HG02981 (cell line): ENCODE measurements at regions not wholly inside any gene's neighbourhood (a gene's known extent, or its start where the extent isn't known, plus 50 kb on each side); places are given as distances from the start of the nearest gene placed in this dataset.

ENCODE experiments used
- ATAC-seq: cut with Tn5 transposase; IDR thresholded peaks from one replicate; pipeline ENCODE4 v1.9.1; 2021; ENCODE audit warnings: mild to moderate bottlenecking, moderate library complexity; ENCODE audit not compliant: unreplicated experiment

DNA sequence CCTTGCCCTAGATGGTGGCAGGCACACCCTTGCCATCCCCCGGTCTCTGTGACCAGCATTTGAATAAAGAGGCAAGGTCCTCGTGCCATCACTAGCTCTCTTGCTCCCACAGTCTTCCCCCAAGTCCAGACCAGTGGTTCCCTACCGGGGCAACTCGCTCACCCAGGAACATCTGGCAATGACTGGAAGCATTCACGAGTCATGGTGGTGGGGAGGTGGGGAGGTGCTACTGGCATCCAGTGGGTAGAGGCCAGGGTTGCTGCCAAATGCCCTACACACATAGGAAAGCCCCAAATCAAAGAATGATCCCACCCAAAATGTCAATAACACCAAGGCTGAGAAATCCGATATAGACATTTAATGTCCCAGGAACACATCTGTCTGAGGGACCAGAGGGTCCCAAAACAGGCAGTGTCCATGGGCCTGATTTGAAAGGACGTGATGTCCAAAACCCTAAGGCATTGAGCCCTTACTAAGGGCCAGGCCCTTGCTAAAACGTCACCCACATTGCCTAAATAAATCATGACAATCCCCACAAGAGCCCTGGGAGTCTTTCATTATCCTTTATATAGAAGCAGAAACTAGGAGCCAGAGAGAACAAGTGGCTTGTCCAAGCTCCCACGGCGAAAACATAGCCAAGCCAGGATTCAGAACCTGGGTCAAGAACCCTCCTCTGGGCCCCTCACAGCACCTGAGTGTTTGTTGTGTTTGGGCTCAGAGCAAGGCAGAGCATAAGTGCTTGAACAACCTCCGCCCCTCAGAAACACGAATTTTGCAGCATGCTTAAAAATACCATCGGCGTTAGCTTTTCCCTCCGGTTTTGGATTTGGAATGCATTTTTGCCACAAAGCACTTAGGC, 119.3 kb upstream of the WWC1 start:
- ATAC-seq, result no peak

DNA sequence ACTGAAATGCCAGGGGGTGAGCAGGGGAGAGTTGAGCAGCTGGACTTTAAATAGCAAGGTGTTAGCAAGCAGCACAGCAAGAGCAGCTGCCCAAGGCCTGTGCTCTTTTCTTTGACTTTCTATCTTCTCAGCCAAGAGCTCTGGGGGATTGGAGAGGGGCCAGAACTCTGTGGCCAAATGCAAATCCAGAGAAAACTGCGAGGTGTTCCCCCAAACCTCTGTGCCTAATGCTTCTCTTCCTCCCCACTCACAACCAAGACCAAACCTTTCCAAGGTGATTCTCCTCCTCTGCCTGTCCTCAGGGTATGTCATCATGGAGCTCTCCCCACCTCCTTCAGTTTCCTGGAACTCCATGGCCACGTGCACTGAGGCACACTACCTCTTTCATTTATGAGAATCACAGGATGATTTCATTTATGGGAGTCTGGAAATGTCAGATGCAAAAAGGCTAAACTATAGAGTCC, 118.7 kb upstream of the WWC1 start:
- ATAC-seq, result no peak

DNA sequence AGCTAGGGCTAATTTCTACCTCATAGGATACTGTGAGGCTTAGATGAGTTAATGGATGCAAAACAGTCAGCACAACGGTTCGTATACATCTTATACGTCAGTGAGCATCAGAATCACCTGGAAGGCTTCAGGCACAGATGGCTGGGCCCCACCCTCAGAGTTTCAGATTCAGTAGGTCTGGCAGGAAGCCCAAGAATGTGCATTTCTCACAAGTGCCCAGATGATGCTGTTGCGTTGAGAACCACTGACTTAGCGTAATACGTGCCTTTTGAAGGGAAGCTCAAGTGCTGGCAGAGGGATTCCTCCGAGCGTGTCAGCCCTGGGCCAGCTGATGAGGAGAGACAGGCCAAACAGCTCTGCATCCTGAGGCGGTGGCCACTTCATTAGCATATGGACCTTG, 117.1 kb upstream of the WWC1 start:
- ATAC-seq, result peak; percentile 55

DNA sequence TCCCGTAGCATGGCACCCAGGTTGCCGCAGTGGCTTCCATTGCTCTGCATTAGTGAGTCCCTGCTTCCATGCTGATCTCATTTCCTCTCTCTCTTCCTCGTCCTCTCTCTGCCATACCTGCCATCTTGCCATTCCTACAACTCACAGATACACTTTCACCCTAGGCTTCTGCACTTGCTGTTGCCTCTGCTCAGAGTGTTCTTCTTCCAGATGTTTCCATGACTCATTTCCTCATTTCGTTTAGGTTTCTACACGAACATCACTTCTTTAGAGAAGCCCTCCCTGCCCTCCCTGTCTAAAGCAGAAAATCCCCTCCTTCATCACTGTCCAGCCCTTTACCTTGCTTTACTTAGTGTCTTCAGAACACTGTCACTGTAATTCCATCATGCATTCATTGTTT, 115.2 kb upstream of the WWC1 start:
- no peak for ATAC-seq

DNA sequence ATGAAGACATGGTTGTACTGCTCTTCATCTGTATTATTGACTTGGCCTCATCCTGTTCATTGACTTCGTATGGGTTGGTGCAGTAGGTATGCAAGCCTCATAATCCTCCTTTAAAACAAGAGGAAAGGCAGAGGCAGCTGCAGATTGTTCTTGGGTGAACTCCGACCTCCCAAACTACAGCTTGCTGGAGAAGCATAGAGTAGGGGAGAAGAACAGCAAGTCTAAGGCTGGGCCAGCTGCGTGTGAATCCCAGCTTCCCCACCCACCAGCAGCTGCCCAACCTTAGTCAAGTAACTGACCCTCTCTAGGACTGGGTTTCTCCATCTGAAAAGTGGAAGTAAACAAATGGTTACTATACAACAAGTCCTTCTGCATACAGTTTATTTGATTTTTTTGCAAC, 114.5 kb upstream of the WWC1 start:
- no peak for ATAC-seq

DNA sequence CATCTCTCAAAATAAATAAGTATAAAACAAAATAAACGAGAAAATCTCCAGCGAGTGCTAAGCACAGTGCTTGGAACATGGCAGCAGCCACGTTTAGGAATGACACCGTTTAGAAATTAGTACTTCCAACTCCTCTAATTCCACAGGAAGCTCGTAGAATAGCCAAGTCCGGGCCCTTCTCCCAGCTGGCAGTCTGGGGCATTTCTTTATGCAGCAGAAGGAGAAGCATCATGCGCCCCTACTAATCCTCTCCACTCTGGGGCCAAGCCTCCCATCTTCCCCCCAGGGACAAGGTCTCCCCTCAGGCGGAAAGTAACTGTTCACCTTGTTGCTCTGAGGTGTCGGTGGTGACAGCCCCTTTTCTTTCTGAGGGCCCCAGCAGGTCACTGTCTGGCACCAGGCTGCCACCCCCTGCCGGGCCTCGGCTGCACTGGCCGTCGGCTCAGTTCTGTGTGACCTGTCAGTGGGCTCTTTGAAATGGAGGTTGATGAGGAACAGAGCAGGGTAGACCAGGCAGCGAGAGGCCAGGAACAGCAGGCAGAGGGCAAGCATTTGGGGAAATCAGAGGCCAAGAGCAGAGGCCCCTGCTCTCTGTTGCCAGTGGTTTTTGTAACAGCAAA, 113.5 kb upstream of the WWC1 start:
- ATAC-seq, result no peak

DNA sequence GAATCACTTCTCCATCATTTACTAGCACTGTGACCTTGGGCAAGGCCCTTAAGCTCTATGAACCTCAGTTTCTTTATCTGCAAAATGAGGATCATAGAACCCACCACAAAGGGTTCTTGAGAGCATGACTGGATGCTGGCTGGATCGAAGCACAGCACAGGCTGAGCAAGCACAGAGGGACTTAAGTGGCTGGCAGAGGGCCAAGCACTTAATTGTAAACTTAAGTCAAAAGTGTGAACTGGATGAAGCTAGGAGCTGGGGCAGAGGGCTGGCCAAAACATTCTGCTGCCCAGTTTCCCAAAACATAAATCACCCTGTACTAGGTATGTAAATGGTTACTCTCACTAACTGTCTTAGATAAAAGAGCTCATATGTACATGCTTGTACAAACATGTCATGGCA, 112.3 kb upstream of the WWC1 start:
- ATAC-seq, result no peak

DNA sequence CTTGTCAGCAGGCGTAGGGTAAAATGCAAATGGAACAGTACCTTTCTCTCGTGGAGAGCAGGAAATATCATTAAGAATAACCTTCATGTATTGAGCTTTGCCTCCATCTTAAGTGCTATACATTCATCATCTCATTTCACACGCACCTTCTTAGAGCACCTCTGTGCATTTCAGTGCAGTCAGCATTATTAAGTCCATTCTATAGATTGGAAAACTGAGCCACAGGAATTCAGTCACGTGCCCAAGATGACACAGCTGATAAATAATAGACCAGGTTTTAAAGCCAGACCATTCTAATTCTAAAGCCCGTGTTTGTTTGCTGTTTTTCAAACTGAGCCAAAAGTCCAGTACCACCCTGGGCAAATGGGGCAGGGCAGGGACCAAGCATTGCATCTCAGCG, 109.2 kb upstream of the WWC1 start:
- ATAC-seq, result no peak

DNA sequence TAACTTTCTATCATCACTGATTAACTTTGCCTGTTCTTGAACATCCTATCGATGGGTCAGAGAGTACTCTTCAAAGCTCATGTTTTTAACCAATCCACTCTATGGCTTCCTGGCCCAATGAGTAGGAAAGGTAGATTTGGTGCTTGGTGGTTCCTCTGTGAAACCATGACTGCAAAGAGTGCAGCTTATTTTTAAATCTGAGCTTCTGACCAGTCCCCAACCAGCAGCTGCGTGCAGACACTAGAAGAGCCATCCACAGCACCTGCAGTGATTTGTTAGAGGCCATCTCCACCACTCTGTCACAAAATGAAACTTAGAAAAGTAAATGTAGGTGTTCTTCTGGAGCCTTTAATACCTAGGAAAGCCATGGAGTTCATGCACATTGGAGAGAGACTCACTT, 107.3 kb upstream of the WWC1 start:
- ATAC-seq, result no peak

DNA sequence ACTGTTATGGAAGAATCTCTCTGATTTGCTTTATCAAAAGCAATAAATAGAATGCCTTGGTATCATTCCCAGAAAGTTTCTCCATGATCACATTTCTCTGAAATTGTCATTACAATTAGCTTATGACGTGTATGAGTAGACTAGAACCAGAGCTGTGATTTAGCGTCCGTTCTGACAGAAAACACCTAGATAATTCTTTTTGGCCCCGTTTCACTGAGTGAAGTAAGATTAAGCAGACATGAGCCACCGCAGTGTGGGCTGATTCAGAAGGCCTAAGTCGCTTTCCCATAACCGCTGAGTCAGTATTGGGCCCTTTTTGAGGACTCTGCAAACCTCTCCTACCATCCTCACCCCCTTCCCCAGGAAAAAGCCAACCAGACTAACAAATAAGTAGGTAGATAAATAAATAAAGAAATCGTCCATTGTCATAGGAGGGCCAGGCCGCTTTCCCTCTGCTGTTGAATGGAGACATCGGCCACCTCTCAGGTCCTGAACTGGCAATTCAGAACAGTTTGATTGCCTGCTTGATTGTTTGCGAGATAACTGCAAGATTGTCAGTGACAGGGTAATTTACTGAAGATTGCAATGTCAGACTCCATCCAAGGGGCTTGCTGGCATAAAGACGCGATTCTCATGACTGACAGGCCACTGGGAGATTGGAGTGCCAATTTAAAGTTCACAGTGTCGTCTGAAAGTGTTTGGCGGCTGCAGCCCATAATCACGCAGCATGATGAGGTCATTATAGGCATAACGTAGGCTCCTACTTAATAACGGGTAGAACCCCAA, 105.0 kb upstream of the WWC1 start:
- no peak for ATAC-seq

DNA sequence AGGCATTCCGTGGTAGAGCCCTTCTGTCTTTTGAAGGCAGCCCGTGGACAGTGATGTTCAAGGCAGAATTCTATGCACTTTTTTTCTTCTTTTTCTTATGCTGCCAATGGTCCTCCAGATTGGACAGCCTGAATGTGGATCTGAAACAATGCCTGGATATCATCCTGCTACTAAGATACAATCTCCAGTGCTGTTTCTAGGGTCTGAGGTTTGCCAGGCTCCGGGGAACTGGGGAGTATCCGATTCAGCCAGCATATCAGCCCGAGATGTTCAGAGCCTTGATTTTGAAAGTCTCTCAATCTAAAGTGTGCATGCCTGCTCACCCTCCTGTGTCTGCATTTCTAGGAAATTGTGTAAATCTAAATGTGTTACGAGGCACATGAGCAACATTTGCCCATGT, 103.8 kb upstream of the WWC1 start:
- no peak for ATAC-seq

DNA sequence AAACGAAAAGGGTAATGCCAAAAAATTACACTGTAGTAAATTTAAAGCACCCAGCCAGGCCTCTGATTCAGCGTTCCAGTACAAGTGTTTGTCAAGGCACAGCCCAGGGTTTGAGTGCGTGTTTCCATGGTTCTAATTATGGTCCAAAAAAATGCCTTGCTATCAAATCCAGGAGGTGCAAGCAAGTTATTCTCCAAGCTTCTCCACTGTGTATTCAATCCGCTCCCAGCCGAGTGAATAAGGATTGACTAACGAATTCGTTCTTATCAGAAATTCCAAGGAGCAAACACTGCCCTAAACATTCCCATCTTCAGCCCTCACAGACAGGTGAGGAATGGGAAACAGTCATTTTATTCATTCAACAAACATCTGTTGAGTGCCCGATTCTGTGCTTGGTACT, 103.3 kb upstream of the WWC1 start:
- ATAC-seq, result no peak

DNA sequence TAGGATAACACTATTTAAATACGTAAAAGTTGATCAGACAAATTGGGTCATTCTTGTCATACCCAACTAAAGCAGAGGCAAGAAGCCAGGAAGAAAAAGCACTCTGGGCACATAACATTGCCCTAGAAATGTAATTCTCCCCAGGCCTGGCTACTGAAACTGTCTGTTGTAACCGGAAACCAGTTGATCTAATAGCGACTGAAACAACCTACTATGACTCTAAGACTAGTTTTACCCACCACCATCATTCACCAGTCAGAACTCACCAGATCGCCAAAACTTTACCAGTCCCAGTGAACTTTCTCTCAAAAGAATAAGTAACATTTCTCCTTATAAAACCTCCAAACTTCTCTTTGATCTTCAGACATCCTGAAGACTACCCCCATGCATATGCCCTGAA, 99.3 kb upstream of the WWC1 start:
- no peak for ATAC-seq

DNA sequence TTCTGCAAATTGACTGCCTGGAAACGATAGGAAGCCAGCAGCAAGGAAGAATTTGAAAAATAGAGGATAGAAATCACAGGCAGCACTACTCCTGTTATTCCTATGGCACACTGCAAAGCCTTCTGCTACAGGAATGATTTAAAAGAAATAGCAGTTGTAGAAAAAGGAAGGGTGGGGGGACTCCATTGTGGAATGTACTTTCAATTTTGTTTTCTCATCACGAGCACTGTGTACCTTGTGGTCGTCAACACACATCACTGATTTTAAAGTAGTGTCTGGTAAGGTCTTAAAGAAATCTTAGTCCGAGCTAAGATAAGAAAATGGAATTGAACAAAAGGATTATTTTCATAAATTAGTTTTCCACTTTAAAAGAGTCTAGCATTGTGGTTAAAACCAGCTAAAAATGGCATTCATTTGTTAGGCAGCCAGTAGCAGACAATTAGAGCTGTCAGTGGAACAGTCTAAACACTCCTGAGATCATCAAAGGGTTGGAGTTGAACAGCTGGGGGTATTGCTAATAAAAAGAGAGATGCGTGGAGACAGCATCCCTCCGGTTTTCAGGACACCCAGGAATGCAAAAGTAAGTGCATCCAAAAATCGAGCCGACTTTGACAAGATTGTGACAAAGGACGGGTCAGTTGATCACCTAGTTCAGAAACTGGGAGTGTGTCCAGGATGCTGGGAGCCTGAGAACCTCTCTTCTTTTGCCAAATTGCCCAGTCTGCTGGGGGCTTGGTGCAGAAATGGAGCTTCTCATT, 97.8 kb upstream of the WWC1 start:
- no peak for ATAC-seq

DNA sequence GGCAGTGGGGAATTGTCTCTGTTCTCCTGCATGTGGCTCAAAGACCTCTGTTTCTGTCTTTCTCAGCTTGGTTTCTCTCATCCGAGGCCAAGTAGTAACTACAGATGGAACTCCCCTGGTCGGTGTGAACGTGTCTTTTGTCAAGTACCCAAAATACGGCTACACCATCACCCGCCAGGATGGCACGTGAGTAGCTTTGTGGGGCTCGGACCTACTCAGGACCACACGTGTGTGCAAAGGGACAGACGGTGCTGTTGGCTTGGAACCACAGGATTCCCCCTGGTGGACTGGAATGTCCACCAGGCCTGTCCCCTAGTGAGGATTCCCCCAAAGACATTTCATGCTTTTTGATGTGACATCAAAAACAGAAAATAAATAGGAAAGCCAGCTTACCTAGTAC, 96.3 kb upstream of the WWC1 start:
- no peak for ATAC-seq

DNA sequence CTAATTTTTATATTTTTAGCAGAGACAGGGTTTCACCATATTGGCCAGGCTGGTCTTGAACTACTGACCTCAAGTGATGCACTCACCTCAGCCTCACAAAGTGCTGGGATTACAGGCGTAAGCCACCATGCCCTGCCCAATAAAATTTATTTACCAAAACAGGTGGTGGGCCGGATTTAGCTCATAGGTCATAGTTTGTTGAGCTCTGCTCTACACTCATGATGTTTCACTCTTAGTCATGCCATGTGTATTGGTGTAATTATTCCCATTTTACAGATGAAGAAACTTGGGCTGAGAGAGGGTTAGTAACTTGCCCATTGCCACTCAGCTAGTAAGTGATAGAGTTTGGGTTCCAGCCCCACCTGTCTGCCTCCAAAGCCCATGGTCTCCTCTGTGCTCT, 93.1 kb upstream of the WWC1 start:
- ATAC-seq, result no peak

DNA sequence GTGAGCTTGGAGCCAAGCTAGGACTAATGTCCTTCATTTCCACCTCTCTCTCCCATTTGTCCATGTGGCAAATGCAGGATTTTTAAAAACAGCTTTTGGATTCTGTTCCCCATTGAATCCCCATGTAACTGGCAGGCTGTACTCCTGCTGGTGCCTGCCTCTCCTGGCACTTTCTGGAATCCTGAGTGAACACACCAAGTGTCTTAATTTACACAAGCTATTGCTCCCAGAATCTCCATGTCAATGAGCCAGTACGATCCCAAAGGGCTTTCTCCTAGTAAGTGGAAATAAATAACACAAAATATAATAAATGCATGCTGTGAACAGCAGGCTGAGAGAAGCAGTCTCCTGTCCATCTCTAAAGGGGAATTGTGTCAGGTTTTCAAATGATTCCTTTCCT, 88.4 kb upstream of the WWC1 start:
- no peak for ATAC-seq

DNA sequence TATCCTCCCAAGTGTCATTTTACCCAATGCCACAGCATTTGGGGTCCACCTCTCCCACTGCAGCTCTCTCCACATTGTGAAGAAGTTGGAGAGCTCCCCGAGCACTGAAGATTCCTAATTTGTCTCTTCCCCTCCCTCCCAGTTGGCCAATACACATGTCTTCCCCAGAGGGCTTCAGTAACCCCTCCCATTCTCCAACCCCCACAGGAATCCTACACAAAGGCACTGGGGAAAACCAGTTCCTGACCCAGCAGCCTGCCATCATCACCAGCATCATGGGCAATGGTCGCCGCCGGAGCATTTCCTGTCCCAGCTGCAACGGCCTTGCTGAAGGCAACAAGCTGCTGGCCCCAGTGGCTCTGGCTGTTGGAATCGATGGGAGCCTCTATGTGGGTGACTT, 87.3 kb upstream of the WWC1 start:
- no peak for ATAC-seq

DNA sequence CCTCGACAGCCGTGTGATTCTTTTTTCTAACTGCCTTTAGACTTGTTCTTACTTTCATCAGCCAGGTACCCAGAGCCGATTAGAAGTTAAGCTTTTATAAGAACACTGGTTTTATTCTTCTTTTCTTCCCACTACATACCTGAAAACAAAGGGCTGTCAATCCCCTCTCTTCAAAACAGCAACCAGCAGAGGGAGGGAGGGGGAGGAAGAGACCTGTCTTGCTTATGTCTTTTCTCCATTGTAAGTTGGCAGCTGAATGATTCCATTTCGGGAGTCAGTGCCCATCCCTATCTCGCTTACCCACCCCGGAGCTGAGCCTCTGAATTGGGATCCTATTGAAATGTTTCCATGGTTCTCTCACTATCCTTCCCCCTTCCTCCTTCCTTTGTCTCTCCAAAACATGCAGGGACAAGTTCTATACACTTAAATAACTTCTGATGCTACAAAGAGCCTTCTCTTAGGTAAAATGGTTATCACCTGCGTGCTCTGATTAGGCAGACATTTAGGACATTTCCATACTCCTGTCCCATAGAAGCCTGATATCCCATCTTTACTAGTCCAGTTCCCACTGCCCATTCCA, 83.9 kb upstream of the WWC1 start:
- ATAC-seq, result no peak

DNA sequence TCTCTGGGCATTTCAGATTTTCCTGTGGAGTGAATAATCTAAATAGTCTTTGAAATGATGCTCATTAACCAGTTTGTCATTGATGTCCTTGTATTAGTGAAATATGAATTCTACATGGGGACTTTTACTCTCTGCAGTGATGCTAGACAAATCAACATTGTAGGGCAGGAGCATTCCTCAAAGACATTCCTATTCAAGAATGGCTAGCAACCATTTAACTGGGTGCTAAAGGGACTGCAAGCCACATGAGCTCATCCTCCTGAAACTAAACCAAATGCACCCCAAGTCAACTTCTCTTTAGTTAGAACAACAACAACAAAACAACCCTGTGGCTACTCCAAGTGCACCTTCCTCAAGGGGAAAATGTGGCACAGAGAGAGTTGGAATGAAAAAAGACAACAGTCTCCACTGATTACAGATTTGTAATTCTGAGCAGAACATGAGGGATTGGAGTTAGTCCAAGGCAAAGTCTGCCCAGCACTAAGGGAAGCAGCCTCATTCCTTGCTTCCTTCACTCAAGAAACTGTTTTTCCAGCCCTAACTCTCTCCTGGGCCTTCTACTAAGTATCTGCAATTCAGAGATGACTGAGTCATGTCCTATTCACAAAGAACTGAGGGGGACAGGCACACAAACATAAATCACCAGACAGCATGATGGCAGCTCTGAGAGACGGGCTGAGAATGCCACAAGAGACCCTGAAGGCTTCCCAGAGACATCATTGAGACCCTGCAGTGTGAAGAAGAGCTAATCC, 82.0 kb upstream of the WWC1 start:
- no peak for ATAC-seq
